ENCODE measurements at regions not wholly inside any gene's neighbourhood (a gene's known extent, or its start where the extent isn't known, plus 50 kb on each side); places are given as distances from the start of the nearest gene placed in this dataset.

GRCh38 chr18:73487966-73488365, 620.2 kb upstream of the NETO1 start:
- TF ChIP-seq CTCF (conservative IDR thresholded peaks at IDR 0.05; ENCODE audit: low read depth in 2 of 2) (no peak), CREB1 (CRISPR knock-in tag; IDR thresholded peaks at IDR 0.05; ENCODE audit: low read depth) (no peak), POLR2AphosphoS5 (IDR thresholded peaks at IDR 0.05; ENCODE audit: low read depth) (no peak), EZH2 (IDR thresholded peaks at IDR 0.05; ENCODE audit: low read depth, unreplicated experiment) (no peak), EZH2phosphoT487 (IDR thresholded peaks at IDR 0.05; ENCODE audit: unreplicated experiment) (no peak)

Measured in GM23338 (cell line).